NCI-H2029 treated with DMSO at 0.1 percent for 48 hours (cell line): ENCODE measurements at regions not wholly inside any gene's neighbourhood (a gene's known extent, or its start where the extent isn't known, plus 50 kb on each side); places are given as distances from the start of the nearest gene placed in this dataset.
A peak's percentile ranks its signal among the peaks of the same experiment; 100 is the strongest.
"Not testable (repeated sequence)": the region's sequence is repeated elsewhere in the genome, so short reads cannot be mapped to it uniquely, and the experiment has no call there.

Source experiments
- DNase-seq: peaks from one replicate; lab custom pipeline; 2025; lab: John Stamatoyannopoulos, UW

DNA sequence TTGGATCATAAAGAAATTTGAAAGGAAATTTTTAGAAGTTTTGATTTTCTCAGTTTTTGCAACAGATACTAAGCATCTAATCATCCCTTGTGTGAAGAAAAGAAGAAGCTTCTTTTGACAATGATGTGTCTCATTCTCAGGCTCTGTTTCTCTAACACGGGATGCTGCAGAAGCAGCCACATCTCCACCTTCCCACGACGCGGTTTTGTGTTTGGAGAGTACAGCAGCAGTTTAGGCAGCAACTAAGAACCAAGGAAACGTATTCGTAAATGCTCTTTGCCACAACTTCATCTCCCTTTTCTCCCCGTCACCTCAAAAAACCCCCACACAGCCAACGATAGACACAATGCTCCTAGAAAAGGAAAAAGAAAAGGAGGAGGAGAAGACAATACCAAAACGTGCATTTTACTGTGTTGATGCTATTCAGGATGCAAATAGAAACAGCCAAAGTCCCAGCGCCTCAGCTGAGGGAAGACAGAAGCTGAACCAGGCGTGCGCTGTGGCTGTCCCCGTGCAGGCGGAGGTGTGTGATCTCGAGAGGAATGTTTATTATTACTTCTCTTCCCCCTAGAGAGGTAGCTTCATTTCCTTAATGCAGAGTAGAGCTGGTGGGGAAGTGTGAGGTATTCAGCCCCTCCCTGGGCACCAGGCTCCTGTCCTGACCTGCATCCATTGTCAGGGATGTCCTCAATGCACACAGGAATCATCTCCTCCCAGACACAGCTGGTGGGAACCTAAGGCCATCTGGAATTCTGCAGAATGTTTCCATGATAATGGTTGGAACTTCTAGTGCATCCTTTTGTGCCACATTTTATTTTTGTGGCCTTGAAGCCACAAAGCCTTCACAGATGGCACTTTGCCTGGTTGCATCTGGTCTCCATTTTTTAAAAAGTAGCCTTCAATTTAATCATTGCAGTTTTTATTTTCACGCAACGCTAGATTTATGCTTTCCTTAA is 174.6 kb upstream of the KLF6 start:
- DNase-seq: no peak

DNA sequence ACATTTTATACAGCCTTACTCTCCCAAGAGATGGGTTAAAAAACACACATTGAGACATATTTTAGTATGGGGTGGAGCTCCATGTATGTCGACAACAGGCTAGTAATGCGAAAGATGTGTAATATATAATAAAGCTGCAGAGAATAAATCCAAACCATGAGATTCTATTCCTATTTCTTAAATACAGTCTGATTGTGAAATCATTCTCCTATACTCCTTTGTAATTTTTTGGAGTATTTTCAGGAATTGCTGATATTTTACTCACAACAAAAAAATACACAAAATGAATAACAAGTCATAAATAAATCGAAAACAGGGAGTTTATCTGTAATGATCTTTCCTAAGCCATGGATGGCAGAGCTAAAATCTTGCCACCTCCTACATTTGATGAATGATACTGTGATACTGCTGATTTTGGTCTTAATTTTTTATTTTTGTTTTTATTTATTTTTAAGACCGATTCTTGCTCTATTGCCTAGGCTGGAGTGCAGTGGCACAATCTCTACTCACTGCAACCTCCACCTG is 173.5 kb upstream of the KLF6 start:
- DNase-seq: no peak

DNA sequence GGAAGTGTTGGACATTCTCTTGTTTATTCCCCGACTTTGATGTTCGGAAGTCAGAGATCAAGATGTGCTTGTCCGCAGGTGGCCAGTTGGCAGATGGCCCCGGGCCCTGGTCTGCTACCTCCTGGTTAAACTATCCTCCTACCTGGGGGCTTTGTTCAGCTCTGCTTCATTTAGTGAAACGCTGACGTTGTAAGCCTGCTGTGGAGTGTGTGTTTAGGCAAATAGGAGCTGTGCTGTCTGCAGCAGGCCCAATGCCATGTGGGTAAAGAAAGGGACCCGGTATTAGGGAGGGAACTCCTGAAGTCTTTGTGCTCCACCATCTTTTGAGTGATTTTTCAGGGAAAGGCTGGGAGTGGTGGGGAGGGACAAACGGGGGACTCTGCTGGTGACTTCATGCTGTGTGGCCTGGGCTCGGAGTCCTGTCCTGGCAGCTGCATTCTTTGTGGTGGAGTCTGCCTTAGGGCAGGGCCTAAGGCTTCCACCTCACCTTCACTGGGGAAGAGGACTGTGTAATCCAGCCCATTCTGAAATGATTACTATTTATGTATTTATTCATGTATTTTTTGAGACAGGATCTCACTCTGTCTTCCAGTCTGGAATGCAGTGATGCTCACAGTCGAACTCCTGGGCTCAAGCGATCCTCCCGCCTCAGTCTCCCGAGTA is 171.1 kb upstream of the KLF6 start:
- peak; percentile 41 for DNase-seq

GRCh38 chr10:3955493-3955892 is 170.5 kb upstream of the KLF6 start:
- peak; percentile 20 for DNase-seq

- no peak for DNase-seq
These were observed 169.6 kb upstream of the KLF6 start for GRCh38 chr10:3954615-3955014.

DNA sequence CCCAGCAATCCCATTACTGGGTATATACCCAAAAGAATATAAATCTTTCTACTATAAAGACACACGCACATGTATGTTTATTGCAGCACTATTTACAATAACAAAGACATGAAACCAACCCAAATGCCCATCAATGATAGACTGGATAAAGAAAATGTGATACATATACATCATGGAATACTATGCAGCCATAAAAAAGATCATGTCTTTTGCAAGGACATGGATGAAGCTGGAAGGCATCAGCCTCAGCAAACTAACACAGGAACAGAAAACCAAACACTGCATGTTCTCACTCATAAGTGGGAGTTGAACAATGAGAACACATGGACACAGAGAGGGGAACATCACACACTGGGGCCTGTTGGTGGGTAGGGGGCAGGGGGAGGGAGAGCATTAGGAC is 169.0 kb upstream of the KLF6 start:
- not testable (repeated sequence) for DNase-seq

GRCh38 chr10:3951993-3952392 is 167.0 kb upstream of the KLF6 start:
- no peak for DNase-seq

DNA sequence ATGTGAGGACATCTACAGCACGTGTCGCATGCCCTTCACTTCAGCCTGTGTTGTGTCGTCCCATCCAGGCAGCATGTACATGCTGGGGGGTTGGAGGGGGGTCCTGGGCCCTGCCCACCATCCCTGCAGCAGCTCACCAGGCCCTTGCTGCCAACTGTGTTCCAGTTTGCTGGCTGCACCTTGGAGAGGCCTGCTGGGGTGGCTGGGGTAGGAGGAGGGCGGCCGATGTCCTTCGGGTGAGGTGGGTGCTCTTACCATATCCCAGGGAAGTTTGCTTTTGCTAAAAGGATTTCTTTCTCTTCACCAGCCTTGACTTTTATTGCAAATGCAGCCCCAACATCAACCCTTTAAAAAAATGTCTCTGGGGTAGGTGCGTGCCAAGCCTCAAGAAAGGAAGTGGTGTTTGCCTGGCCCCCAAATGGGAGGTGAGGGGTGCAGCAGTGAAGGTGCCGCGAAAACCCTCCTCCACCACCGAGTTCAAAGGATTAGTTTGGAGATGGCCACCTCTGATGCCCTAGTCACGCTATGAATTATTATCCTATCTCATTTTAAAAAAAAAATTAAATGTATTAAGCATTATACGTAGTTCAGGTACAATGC is 165.8 kb upstream of the KLF6 start:
- no peak for DNase-seq

- DNase-seq: no peak
These were observed 164.7 kb upstream of the KLF6 start for GRCh38 chr10:3949711-3950110.

- no peak for DNase-seq
These were observed 163.8 kb upstream of the KLF6 start for GRCh38 chr10:3948843-3949242.

- DNase-seq: no peak
These were observed 161.5 kb upstream of the KLF6 start for GRCh38 chr10:3946234-3947229.

GRCh38 chr10:3945026-3945425 is 160.0 kb upstream of the KLF6 start:
- DNase-seq: no peak

GRCh38 chr10:3944591-3944990 is 159.6 kb upstream of the KLF6 start:
- DNase-seq: no peak

DNA sequence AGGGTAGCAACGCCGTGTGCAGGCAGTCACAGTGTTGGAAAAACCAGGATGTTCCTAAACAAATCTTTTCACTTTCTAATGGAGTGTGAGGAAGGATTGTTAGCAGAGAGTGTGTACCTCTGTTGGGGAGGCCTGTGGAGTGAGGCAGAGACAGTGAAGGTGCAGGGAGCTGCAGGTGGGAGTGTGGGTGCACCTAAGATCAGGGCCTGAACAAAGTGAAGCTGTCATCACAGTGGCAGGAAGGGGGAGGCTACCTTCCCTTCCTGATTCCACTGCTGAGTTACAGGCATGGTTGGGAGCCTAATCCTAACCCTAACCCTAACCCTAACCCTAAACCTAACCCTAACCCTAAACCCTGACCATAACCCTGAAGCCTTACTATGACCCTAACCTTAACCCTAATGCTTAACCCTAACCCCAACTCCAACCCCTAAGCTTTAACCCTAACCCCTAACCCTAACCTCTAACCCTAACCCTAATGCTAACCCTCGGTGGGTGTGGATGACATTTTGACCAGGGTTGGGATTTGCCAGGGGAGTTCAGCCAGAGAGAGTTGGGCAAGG is 158.8 kb upstream of the KLF6 start:
- DNase-seq: no peak

- DNase-seq: no peak
These were observed 158.0 kb upstream of the KLF6 start for GRCh38 chr10:3942937-3943489.

DNA sequence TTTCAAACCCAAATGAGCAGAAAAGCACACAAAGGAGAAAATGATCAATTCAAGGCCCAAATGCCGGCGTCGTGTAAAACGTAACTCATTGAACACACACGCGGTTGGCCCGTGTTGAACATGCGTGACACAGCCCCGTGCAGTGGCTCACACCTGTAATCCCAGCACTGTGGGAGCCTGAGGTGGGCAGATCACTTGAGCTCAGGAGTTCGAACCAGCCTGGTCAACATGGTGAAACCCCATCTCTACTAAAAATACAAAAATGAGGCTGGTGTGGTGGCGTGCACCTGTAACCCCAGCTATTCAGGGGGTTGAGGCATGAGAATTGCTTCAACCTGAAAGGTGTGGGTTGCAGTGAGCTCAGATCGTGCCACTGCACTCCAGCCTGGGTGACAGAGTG is 156.7 kb upstream of the KLF6 start:
- DNase-seq: no peak

- no peak for DNase-seq
These were observed 151.5 kb upstream of the KLF6 start for GRCh38 chr10:3936422-3937040.

DNA sequence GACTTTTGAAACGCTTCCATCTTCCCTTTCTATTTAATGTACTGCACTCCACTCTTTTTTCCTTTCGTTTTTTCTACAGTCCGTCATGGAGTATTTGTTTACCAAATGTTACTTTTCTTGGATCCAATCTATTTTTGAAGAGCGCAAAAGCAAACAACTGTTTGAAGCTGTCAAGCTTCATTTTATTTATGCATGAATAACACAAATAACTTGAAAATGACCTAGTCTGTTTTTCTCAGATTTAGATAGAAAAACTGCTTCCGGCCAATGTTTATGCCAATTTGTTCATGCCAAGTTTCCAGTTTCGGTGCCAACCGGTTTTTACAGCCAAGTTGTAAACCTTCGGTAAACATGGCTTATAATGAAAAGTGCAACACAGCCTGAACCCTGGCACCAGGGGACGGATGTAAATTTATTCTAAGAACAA is 150.9 kb upstream of the KLF6 start:
- DNase-seq: peak; percentile 15

DNA sequence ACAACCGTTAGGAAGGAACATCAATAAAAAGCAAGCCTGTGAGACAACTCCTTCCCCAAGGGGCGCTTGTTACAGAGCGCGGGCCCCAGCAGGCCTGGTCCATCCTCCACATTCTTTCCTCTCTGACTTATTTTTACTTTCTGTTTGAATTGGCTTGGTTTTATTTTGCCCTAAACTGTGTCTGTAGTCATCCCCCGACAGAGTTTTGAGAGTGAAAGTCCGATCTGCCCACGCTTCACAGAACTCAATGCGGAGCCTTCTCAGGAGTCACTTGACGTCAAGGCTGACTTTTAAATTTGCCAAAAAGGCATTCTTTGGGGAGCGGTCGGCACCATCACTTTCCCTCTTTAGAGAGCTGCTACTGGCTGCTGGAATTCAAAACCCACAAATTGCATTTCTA is 150.1 kb upstream of the KLF6 start:
- no peak for DNase-seq

DNA sequence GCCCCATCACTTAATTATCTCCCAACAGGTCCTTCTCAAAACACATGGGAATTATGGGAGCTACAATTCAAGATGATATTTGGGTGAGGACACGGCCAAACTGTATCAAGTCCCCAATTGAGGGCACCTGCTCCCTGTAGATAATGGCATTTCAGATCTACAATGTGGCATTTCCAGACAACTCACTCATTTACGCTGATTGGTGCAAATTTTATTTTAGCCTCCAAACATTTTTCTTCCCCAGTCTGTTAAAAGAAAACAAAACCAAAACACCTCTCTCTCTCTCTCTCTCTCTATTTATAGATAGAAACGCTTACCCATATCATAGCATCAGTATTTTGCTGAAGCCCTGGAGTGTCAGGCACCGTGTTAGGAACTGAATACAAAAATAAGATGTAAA is 148.7 kb upstream of the KLF6 start:
- DNase-seq: no peak
